Non-pigmented ciliary epithelial cell (primary cell): ENCODE measurements at regions not wholly inside any gene's neighbourhood (a gene's known extent, or its start where the extent isn't known, plus 50 kb on each side); places are given as distances from the start of the nearest gene placed in this dataset.

Experiments used
- DNase-seq: peaks from one replicate; pipeline ENCODE4 v3.0.0-alpha.2; 2010; ENCODE audit warnings: low read depth

DNA sequence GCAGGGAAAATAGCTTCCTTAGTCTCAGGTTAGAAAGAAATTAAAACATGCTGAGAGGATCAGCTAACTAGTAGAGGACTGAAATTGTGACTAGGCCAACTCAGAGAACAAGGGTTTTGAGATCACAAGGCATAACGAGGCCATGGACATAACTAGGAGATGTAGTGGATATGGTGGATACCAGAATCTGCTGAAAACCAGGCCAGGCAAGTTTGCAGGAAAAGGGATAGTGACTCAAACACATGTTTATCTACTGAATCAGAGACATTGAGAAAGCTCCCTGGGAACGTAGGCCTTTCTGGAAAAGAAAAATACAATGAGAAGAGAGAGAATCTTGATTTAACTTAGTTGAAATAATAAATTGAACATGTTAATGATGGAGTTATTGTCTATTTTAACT is 326.5 kb upstream of the GBE1 start:
- DNase-seq = peak; percentile 82

DNA sequence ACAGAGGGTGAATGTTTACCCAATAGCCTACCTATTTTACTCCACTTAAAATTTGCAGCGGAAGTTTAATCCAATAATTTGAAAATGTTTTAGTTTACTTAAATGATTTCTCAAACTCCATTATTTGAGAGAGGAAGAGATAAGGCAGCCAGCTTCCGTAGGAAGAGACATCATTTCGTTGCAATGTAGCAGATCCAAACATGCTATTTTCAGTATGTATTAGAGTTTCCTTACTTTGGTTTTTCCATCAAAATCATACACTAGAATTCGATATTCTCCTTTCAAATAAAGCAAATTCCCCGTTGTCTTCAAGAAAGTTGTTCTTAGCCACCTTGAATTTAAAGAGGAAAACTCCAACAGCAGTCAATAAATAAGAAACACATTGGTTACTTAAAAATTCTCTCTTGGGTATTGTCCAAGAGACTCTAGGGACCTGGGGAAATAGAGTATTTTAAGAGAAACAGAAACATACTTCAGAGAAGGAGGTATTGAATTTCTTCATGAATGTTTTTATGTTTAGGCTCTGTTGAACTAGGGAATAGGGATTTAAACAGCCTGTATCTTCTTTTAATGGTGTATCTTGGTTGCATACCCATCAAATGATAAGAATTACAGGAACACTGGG is 324.5 kb upstream of the GBE1 start:
- no peak for DNase-seq

DNA sequence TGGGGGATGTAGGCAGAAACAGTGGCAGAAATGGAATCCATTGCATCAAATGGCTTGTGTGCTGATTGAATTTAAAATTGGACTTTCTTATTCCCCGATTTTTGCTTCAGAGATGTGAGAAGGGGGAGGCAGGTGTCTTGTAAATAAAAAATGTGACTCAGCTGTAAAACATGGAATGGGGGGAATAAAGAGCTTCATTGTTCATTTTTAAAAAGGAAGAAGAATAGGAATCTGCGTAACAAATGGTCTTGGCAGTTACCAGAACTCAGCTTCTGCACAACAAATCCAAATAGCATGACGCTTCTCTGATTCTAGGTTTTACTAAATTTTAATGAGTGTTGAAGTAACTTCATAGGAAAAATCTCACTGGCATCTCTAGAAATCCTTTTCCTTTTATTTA is 323.9 kb upstream of the GBE1 start:
- DNase-seq = no peak

DNA sequence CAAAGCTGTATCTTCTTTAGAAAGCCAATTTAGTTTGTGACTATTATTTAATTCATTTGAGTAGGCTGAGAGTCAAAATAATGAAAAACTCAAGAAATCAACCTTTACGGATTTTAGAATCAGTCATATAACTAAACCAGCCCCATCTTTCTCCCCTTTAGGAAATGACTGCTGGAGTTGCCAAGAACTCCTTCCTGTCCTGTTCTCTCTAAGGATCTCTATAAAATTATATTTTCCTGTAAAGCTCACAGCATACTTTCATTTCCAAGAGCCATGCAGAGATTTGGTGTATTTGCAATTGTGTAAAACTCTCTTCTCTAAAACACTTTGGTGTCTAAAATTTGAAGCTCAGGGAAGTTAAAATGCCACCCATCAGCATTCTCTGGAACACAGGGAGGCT is 323.4 kb upstream of the GBE1 start:
- no peak for DNase-seq

DNA sequence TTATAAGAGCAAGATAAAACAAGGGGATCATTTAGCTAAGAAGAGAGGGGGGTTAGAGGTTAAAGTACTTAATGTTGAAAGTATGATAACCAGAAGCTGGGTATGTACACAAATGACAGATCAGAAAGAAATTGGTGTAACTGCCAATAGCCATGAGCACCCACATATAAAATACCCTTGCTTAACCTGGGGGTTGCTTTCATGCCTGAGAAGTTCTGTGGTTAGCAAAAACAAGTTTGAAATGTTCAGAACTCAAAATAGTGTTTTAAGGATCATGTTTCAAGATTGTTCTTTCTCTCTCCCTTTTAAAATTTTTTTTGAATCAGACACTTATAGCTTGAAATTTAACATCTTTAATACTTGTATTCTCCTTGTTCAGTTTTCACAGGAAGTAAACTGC is 321.4 kb upstream of the GBE1 start:
- DNase-seq = no peak

DNA sequence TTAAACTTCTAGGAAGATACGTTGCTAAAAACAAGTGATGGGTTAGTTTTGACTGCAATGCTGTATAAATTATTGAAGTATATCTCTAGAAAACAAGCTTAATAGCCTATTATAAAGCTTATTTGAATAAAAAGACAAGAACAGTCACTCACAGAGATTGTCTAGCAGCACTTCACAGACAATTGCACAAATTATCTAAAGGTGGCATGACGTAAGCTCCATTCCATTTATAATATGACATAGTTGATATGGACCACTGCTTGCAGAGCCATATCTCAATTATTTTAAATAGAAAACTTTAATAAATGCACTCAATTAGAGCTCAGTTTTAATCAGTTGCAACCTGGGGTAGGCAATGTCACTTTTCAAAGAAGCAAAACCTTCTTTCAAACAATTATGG is 319.9 kb upstream of the GBE1 start:
- DNase-seq = no peak

DNA sequence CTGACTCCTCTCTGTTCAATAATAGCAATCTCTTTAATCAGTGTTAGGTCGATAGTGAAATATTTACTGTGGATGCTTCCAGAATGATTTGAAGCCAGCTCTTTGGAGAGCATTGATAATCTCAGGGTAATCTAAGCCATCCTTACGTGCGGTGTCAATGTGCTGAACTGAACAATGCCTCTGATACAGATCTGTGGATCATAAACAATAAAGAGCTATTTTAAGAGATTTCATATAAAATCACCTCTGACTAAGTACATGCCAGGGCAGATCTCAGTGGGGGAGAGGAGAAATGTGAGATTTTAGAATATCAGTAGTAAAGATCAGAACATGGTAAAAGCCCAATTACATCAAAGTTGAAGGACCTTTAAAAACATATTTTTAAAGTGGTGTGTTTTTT is 319.3 kb upstream of the GBE1 start:
- no peak for DNase-seq

DNA sequence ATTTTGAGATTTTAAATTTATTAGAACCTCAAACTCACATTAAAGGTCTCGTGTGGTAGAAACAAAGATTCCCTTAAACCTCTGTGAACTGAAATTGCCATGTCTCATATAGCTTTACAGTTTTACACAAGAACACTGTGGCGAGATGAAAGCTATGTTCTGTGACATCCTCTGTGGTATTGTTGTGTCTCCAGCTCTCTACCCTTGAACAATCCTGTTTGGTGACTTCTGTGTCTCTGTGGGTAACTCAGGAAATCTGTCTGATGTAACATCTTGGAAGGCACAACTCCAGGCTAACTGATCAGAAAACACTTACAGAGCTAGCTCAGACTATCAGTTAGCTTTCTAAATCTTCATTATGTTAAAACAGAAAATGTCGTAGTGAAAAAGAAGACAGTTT is 318.8 kb upstream of the GBE1 start:
- DNase-seq = no peak

DNA sequence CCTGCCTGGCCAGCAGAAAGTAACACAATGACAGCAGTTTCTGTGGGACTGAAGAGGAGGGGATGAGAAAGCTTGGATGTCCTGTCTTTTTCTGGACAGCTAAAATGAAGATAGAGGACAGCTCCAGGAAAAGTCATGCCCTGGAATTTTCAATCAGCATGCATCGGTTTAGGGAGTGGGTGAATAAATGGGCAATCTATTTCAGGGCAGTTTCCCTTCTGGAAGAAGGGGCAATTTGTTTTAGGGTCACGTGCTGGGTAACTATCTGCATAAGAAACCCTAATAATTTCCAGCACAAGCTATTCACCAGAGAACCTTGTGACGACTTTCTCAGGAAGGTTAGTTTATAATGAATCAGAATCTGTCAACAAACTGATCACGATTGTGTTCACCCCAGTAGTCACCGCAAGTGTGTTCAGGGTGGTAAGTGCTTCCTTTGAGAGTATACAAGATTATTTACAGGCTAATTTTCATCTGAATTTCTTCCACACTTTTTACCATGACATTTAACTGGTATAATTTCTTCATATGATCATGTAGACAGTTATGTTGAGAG is 318.0 kb upstream of the GBE1 start:
- no peak for DNase-seq

DNA sequence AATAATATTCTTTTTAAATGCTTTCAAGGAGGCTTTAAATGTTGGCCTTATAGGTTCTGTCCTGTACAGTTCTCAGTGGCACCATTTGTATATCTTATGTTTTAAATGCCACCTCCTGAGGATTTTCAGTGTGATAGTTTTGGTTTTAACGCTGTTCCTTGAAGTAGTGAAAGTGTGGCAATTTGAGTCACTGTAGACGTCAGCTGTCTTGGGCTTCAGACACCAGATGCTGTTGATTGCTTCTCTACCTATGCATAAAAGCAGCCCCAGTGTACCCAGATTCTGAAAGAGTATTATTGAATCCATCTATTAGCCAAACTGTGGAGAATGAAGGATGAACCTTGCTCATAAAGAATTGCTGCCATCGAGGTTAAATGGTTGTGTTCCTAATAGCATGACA is 316.8 kb upstream of the GBE1 start:
- DNase-seq = no peak

DNA sequence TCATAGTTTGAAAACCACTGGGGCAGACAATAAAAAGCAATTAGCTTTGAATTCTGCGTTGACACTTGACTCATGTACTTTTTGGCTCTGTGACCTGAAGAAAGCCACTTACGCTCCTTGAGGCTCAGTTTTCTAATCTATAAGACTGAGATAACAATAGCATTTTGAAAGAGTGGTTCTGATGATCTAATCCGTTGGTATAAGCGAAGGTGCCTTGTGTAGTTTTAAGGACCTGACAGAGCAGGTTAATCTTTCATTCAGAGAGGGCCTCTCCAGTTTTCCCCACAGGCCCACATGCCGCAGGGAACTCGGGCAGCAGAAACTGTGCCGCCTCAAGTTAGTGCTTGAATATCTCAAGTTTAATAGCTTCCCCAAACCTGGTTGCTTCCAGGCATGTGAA is 306.0 kb upstream of the GBE1 start:
- no peak for DNase-seq

DNA sequence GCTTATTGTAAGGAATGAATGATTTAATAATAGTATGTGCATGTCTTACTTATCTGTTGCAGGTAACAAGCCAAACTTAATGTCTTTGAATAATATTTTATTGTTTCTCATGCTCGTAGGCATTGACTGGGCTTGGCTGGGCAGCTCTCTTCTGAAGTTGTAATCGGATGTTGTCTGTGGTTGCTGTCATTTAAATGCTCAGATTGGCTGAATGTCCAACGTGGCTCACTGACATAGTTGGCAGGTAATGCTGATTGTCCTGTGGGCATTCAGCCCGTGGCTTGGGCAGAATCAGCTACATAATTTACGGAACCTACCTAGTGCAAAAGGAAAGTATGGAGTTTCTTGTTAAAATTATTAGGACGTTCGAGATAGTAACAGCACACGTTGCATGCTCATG is 297.4 kb upstream of the GBE1 start:
- no peak for DNase-seq

DNA sequence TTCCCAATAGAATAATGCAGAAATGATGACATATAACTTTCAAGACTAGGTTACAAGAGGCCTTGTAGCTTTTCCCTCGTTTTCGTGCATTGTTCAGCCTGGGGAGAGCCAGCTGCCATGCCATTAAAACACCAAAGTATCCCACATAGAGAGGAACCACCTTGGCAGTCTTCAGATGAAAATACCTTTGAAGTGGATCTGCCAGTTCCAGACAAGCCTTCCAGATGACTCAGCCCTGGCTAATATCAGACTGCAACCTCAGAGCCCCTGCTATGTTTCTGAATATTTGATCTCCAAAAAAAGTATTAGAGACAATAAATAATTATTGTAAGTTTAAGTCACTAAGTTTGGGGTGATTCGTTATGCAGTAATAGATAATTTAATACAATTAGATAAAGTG is 294.3 kb upstream of the GBE1 start:
- peak; percentile 5 for DNase-seq

DNA sequence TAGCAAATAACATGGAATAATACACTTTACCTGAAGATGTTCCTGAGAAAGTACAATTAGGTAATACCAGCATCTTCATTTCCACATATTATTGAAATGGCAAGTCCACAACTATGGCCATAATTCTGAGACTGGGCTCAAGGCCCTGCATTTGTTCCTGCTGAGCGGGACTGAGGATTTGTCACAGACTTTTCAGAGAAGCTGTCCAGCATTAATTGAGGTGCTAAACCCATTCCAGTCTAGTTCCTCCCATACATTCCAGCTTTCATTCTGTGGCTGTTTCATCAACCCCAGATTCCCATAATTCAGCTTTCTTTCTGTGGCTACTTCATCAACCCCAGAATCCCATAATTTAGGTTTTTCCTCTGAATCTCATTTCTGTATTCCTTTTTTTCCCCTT is 293.4 kb upstream of the GBE1 start:
- DNase-seq = no peak

DNA sequence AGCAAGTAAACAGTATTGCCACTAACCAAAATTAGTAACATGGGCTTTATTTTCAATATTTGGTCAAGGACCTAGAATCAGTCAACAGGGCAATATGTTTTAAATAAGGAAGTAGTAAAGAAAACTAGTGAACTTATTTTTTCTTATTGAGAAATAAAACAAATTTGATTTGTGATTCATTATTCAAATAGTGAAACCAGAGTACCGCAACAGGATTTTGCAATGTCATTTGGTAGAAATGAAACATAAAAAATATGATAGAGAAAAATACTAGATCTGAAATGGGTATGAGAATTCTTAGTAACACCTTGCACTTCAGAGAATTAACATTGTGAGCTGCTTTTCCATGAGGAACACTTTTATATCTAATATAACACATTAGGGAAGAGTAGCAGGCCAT is 291.8 kb upstream of the GBE1 start:
- DNase-seq = no peak

DNA sequence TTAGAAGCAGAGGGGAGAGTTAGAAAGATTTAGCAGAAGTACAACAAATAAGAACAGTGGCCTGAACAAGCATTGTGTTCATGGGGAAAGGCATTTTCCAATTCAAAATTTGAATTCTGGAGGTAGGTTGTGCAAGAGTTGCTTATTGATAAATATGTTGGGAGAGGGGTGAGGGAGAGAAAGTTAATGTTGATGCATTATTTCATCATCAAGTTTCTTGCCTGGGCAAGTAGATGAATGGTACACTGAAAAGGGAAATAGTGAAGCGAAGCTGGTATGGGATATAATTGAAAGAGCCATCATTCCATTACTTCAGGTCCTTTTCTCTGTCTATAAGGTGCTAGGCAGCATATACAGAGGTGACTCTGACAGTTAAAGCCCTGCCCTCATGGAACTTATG is 288.9 kb upstream of the GBE1 start:
- no peak for DNase-seq

DNA sequence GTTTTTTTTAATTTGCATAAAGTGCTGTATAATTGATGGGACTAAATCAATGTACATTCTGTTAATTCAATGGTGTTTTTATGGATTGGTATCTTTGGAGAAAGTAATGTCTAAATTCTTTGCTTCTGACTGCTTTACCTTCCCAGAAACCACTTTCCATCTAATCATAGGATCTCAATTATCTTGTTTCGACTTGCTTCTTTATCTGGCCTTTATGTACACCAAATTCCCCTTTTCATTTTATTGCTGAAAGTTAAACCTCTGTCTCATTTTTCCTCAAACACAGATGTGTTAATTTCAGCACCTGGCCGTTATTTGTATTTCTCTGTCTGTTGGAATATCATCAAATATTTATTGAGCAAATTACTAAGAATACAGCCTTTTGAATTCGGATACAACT is 287.3 kb upstream of the GBE1 start:
- no peak for DNase-seq

DNA sequence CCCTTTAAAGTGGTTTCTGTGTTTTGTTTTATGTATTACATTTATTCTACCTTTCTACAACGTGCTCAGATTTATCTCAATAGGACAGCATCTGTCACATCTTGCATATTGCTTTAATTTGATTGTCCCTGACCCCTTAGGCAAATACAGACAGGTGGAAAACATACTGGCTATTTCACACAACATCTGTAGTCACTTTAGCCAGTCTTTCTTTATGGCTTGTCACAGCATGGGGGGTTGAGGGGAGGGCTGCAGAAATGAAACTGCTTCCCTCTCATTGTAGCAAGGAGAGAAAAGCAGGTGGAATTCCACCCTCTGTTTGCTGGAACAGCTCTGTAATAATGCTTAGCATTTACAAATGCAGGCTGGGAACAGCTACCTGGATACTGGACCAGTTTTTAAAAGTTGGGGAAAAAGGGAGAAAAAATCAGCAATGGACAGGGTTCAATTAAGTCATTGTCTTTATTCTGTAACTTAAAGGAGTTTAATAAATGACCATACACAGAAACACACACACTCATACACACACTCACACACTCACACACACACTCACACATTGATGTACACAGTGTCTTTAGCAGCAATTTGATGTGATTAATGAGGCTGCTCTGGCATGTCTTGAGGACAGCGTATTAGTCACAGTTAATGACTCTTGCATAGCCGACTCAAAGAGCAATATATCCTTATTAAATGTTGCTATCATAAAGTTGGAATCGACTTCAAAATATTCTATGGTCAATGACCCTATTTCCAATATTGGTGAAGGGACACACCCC is 283.7 kb upstream of the GBE1 start:
- no peak for DNase-seq

DNA sequence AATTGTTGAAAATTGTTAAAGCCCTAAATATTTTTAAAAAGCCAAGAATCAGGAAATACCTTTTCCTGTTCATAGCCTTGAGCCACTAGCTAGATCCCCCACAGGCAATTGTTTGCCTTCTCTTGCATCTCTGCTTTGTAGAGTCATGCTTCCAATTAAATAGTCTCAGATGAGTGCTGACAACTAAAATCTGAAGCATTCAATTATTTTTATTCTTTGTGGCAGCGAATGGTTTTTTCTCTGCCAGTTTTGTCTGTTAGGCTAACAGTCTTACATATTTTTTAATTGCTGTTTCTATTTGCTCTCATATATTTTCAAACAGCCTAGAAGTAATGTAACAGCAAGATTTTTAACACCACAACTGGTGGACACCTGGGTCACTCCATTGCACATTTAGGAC is 277.1 kb upstream of the GBE1 start:
- no peak for DNase-seq

DNA sequence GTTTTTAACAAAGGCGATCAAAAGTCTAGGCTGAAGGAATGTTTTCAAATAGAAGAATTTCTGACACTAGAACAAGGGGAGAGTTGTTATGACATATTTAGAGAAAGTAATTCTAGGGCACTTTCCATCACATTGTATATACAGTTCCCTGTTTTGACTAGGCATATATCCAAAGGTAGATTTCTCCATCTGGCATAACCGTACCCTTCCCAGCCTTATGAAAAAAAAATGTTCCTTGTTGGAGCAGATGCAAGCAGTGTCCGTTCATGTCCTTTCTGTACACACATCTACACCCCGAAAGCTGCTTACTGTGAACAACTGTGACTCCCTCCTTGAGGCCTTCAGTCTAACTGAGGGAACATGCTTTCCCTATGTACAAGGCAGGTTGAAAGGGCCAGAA is 271.7 kb upstream of the GBE1 start:
- no peak for DNase-seq

DNA sequence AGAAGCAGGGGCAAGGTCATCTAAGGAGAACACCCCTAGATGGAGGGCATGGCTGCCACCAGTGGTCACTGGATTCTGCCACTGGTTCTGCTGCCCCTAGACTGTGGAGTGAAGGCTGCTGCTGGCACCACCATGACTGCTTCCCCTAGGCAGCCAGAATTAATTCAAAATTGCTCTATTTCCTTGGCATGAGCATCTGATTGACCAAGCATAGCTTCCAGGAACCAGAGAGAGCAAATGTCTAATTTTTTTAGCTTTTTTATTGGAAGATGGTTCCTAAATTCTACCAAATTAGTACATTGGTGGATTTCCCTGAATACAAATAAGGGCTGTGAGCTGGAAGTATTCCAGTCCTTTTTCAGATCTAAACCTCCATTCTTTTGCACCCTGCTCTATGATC is 270.2 kb upstream of the GBE1 start:
- DNase-seq = no peak

DNA sequence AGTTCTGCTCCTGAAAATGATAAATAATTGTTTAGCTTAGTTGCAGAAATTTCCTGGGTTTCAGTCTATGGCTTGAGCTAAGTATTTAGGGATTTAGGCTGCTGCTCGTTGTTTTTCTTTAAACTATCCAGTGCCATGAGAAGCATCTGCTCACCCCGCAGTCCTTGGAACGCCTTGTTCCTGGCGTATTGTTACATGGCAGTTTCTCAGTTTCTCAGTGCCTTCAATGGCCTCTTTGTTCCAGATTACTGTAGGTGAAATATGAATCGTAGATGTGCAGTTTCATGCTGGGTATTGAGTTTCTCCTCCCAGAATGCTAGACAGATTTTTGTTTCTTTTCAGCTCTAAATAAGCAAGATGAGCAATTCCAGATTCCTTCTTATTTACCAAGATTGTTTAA is 269.5 kb upstream of the GBE1 start:
- no peak for DNase-seq

DNA sequence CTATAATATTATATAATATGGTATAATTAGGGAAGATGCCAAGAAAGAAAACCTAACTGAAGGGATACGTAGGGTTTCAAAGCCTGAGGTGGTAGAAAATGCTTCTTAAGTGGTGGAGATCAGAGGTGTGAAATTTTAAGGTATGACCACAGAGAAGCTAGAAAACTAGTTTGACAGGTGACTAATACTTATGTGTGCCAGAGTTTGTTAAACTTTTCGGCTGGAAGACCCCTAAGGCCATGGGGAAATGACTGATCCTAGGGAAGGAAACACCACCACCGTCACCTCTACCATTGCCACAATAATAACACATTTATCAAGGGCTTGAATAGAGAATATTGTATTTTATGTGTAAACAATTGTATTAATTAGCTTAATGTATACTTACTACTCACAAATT is 261.4 kb upstream of the GBE1 start:
- no peak for DNase-seq

DNA sequence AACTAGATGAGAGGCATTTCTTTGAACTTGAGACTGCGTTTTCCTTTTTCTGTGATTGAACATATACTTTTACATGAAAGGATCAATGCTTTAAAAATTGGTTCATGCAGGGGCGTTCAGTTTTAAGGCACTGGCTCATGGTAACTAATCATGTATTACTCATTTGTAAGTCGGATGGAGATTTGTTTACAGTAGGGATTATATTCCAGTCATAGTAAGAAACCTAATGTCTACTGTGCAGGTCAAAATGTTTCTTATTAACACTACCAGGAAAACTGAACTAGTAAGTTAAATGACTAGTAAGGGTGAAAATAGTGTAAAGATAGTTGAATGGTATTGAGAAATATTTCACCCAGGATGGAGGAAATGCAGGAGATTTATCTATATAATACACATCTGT is 258.8 kb upstream of the GBE1 start:
- DNase-seq = no peak
